ENCODE measurements at regions not wholly inside any gene's neighbourhood (a gene's known extent, or its start where the extent isn't known, plus 50 kb on each side); places are given as distances from the start of the nearest gene placed in this dataset.

GRCh38 chr13:29931696-29932095, 81.3 kb upstream of the UBL3 start:
- no peaks in the 10 kb centered on the region for H3K9me3 ChIP-seq (ENCODE audit: control insufficient read depth in 4 of 4, low read length in 3 of 4)
- H3K27ac ChIP-seq (ENCODE audit: low read depth in 1 of 2, low read length in 2 of 2) = no peak overlapping the region
- no peaks in the 10 kb centered on the region for H3K27me3 ChIP-seq (ENCODE audit: control insufficient read depth in 4 of 4, insufficient read depth in 4 of 4, low read length in 3 of 4)
- H3K4me1 ChIP-seq (ENCODE audit: control insufficient read depth in 4 of 4, insufficient read depth in 4 of 4, low read length in 3 of 4) = peaks cover 0 to 11% (median 7%) of the 10 kb centered on the region in 4 donors
- no peak overlapping the region for H3K4me3 ChIP-seq (ENCODE audit: low read depth in 1 of 3, low read length in 3 of 3)
- no peak overlapping the region for H3K9ac ChIP-seq (ENCODE audit: low read depth in 1 of 2, low read length in 2 of 2)
- DNase-seq (ENCODE audit: low spot score) = no peak
- TF ChIP-seq RAD21 (IDR thresholded peaks at IDR 0.05) = no peak
- no peak for TF ChIP-seq CTCF (IDR thresholded peaks at IDR 0.05; ENCODE audit: low read depth, low read length, missing input control)
- no peak for TF ChIP-seq TAF1 (conservative IDR thresholded peaks at IDR 0.05)
- TF ChIP-seq MAX (IDR thresholded peaks at IDR 0.05) = no peak
- no peak for TF ChIP-seq GABPA (IDR thresholded peaks at IDR 0.05 in 1 of 2, conservative IDR thresholded peaks at IDR 0.05 in 1 of 2)
- no peak for TF ChIP-seq FOXA2 (IDR thresholded peaks at IDR 0.05)
- no peak for TF ChIP-seq JUND (IDR thresholded peaks at IDR 0.05)
- TF ChIP-seq EGR1 (IDR thresholded peaks at IDR 0.05; ENCODE audit: low read depth in 2 of 2) = no peak
- no peak for TF ChIP-seq SP1 (IDR thresholded peaks at IDR 0.05)
- no peak for TF ChIP-seq FOXA1 (IDR thresholded peaks at IDR 0.05)
- no peaks in the 10 kb centered on the region for H3K36me3 ChIP-seq (ENCODE audit: control insufficient read depth in 4 of 4, insufficient read depth in 3 of 4, low read depth in 1 of 4, low read length in 3 of 4)

- no peaks in the 10 kb centered on the region for H3K9me3 ChIP-seq (ENCODE audit: control insufficient read depth in 4 of 4, low read length in 3 of 4)
- 83% methylated on average over 10 of the region's 10 CpGs for WGBS
- H3K4me1 ChIP-seq (ENCODE audit: control insufficient read depth in 4 of 4, insufficient read depth in 4 of 4, low read length in 3 of 4) = peaks cover 5 to 20% (median 10%) of the 10 kb centered on the region in 4 donors
- no peak overlapping the region for H3K27ac ChIP-seq (ENCODE audit: low read depth in 1 of 2, low read length in 2 of 2)
- H3K36me3 ChIP-seq (ENCODE audit: control insufficient read depth in 4 of 4, insufficient read depth in 3 of 4, low read depth in 1 of 4, low read length in 3 of 4) = no peaks in the 10 kb centered on the region
- DNase-seq (ENCODE audit: low spot score) = no peak
- TF ChIP-seq HNF4A (conservative IDR thresholded peaks at IDR 0.05) (no peak), YY1 (IDR thresholded peaks at IDR 0.05) (no peak), HNF4G (IDR thresholded peaks at IDR 0.05) (no peak), NR2F2 (IDR thresholded peaks at IDR 0.05) (no peak), EGR1 (IDR thresholded peaks at IDR 0.05; ENCODE audit: low read depth in 2 of 2) (no peak), RAD21 (IDR thresholded peaks at IDR 0.05) (no peak), ATF3 (IDR thresholded peaks at IDR 0.05) (no peak), CTCF (IDR thresholded peaks at IDR 0.05; ENCODE audit: low read depth, low read length, missing input control) (no peak), FOXA2 (IDR thresholded peaks at IDR 0.05) (no peak), FOXA1 (IDR thresholded peaks at IDR 0.05) (no peak), TAF1 (conservative IDR thresholded peaks at IDR 0.05) (no peak), MAX (IDR thresholded peaks at IDR 0.05) (no peak), GABPA (IDR thresholded peaks at IDR 0.05 in 1 of 2, conservative IDR thresholded peaks at IDR 0.05 in 1 of 2) (no peak), REST (IDR thresholded peaks at IDR 0.05) (no peak), SP1 (IDR thresholded peaks at IDR 0.05) (no peak), RXRA (IDR thresholded peaks at IDR 0.05) (no peak), JUND (IDR thresholded peaks at IDR 0.05) (no peak), ZBTB33 (IDR thresholded peaks at IDR 0.05) (no peak)
- no peak overlapping the region for H3K4me3 ChIP-seq (ENCODE audit: low read depth in 1 of 3, low read length in 3 of 3)
- no peaks in the 10 kb centered on the region for H3K27me3 ChIP-seq (ENCODE audit: control insufficient read depth in 4 of 4, insufficient read depth in 4 of 4, low read length in 3 of 4)
- H3K9ac ChIP-seq (ENCODE audit: low read depth in 1 of 2, low read length in 2 of 2) = no peak overlapping the region
Observed at GRCh38 chr13:29929062-29929847, 78.8 kb upstream of the UBL3 start.

Data from liver (tissue), 8 donors.